GM18907 (cell line): ENCODE measurements at regions not wholly inside any gene's neighbourhood (a gene's known extent, or its start where the extent isn't known, plus 50 kb on each side); places are given as distances from the start of the nearest gene placed in this dataset.

Experiments used
- ATAC-seq: cut with Tn5 transposase; IDR thresholded peaks from one replicate; pipeline ENCODE4 v1.9.1; 2021; ENCODE audit warnings: mild to moderate bottlenecking, moderate library complexity; ENCODE audit not compliant: unreplicated experiment

DNA sequence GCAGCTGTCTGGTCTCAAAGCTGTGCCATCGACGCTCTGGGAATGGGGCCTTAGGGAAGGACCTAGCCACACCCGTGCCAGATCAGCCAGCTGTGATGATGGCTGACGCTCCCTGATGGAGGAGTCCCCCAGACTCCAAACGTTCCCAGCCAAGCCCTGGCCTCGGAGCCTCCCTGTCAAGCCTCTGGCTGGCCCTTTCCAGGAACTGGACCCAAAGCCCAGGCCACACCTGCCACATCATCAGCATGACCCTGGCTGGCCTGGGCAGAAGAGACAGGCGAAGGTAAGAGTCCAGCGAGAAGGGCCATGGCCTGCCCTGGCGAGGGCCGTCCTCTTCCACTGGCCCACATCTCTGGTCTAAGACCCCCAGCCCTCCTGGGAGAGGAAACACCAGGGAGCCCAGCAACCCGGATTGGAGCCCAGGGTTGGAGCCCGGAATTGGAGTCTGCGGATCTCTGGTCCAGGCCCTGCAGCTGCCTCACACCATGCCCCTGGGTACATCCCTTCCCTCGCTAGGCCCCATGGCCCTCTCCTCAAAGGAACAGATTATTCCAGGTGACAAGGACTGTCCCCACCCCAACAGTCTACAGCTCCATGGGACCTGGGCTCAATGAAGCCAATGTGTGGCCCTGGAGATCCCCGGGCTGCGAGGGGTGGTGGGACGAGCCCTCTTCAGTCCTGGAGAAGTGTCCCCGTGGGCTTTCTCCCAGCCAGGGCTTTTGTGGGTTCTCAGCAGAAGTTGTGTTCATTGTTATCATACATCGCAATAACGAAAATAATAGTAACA lies 105.1 kb upstream of the TNRC6C start:
- no peak for ATAC-seq

DNA sequence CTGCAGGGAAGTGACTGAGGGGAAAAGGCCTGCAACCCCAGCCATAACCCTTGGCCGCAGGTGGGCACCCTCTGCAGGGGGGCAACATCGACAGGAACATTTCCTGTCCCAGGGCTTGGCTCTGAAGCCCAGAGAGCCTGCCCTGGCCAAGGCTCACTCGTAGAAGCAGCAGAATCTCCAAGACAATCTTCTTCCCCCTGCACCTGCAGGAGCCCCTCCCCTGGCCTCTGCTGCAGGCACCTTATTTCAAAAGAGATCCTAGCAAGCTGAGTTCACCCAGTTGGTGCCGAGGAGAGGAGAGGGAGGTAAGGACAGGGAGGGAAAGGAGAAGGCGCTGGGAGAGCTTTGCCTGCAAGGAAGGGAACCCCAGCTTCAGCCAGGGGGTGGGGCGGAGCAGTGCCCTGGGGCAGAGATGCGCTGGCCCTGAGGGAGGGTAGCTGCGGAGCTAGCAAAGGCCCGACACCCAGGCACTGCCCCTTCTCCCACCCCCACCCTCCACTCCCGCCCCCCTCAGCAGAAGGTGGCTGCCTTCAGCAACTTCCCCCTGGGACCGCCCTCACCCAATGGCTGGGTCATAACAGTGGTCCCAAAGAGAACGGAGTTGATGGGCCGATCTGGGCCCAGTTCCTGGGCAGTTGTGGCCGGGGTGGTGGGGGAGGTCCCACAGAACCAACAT lies 104.3 kb upstream of the TNRC6C start:
- ATAC-seq: no peak

DNA sequence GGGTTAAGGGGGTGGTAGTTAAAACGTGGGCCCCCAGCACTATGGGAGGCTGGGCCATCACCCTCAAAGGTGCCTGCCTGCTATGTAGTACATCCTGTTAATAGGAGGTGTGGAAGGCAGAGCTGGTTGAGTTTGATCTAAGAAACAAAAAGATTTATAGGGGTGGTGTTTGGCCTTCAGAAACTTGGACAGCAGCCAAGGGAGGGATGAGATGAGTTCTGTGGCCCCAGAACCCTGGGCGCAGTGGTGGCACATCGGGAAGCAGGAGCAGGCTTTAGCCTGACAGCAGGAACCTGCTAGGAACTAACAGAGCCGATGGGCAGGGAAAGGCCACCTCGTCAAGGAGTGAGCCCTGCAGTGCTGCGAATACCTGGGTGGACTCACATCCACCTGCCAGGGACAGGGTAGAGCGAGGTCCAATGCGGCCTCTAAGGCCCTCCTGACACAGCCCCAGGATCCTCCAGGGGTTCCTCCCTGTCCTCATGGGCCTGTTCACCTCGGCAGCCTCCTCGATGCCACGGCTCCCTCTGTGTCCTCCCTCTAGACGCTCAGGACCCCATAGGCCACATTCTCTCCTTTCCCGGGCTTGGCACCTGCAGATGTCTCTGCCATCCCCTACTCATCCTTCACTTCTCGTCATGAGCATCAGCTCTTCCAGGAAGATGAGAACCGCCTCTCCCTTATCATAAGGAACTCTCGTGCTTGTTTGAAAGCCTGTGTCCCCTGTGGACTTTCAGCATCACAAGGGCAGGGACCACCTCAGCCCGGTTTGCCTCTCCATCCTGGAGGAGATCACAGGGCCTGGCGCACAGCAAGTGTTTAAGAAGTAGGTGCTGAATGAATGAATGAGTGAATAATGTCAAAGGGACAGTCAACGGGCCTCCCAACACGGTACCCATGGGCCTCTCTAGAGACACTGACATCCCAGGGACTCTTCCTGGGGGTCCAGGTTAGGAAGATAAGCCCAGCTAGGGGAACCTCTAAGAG lies 103.5 kb upstream of the TNRC6C start:
- ATAC-seq: no peak

DNA sequence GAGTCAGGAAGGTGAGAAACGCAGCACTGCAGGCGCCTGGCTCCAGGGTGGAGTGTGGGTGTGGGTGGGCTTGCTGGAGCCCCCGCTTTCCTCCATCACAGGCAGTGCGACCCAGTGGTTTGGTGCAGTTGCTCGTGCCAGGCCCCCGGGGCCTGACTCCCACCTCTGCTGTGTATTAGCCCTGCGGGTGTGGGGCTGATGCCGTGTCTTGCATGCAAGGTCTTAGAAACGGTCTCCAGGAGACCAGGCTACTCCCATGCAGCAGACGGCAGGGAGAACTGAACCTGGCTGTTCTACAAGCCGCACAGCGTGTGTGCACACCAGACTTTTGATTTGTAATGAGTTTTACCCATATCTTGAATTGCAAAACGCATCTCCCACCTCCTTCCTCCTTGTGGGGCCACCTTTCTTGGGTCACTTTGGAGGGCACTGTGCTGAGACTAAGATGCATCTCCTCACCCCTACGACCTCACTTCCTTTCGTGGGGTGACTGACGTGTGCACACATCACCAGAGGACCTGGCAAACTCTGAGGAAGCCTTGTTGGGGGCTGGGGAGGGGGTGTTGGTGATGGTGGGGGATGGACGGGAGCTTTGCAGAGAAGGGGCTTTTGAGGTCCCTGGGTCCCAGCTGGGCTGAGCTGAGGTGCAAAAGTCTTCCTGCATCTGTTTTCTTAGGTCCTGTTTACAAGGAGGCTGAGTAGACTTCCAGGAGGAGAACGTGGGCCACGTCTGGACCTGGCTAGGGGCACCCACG lies 101.8 kb upstream of the TNRC6C start:
- ATAC-seq: no peak

DNA sequence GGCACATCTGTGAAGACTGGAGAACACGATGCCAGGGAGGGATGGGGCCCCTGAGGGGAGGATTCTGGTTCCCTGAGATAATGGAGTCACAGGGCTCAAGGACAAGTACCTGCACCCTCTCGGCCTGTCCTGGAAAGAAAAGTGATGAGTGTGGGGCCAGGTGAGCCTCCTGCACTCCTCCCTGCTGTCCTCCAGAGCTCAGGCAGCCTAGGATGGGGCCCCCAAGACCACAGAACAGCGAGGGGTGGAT lies 101.3 kb upstream of the TNRC6C start:
- ATAC-seq: no peak

DNA sequence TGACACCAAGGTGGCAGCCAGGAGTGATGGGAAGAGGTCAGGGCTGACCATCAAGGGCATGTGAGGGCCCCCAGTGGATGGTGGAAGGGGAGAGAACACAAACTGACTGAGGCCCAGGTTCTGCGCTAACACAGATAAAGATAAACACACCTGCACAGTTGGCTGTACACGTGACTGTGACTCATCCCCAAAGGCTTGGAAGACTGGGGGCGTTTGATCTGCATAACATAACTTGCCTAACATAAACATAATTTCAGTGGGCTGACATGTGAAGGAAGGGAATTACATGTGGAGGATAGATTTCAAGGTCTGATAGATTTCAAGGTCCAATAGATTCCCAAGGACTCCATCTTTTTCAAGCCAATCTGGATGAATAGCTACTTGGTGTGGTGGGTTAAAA lies 100.9 kb upstream of the TNRC6C start:
- ATAC-seq: no peak

DNA sequence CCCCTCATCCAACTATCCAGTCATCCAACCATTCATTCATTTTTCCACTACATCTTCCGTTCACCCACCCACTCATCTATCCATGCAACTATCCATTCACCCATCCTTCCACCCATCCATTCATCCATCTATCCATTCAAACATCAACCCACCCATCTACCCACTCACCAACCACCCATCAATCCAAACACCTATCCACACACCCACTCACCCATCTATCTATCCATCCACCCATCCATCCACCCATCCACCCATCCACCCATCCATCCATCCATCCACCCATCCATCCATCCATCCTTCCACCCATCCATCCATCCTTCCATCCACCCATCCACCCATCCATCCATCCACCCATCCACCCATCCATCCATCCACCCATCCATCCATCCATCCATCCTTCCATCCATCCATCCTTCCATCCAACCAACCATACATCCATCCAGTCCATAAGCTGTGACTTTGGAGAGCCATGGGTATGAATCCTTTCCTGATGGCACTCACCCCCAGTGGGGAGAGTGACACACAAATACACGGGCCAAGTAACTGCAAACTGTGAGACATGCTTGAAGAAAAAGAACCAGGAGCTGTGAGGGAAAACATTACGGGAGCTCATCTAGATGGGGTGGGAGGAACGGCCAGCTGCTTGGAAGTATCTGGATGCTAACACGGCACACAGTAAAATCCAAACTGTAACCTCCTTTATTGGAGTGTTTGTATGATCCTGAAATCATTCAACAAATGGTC lies 100.0 kb upstream of the TNRC6C start:
- ATAC-seq: no peak

DNA sequence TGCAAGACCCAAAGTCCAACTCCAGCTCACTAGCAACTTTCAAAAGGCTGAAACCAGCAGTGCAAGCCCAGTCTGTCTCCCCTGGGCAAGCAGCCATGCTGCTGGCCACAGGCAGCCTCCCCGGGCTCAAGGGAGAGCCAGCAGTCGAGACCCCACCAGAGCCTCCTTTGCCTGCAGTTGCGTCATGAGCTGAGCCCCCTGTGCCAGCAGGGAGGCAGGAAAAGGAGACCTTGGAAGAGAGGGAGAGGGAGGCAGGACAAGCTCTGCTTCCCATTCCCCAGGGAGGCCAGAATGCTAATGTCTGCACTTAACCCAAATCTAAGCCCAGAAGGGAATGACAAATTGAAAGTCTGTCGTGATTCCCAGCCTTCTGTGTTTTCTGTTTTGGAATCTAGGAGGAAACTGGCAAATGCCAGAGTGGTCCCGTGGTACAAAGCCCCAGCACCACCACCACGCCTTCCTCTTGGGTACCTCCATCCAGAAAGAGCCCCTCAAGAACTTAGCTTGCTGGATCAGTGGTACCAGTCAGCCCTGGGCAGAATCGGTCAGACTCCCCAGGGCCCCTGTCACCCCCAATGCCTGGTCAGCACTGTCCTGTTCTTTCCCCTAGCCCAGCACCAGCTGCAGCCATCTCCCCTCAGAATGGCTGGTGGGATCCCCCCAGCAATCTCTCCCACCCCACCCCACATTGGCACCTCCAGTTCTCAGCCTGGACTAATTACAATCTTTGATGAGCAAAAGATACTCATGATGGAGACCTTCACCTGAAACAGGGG lies 99.3 kb upstream of the TNRC6C start:
- ATAC-seq: no peak

DNA sequence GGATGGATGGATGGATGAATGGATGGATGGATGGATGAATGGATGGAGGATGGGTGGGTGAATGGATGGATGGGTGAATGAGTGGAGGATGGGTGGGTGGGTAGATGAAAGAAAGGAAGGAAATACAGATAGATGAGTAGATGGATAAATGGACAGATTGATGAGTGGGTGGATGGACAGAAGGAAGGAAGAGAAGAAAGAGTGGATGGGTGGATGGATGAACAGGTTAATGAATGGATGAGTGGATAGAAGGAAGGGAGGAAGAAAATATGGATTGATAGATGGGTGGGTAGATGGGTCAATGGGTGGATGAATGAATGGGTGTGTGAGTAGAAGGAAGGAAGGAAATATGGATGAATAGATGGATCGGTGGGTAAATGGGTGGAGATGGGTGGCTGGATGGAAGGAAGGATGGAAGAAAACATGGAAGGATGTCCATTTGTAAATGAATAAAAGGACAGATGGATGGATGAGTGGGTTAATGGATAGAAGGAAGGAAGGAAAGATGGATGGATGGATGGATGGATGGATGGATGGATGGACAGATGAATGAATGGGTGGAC lies 97.3 kb upstream of the TNRC6C start:
- ATAC-seq: no peak

DNA sequence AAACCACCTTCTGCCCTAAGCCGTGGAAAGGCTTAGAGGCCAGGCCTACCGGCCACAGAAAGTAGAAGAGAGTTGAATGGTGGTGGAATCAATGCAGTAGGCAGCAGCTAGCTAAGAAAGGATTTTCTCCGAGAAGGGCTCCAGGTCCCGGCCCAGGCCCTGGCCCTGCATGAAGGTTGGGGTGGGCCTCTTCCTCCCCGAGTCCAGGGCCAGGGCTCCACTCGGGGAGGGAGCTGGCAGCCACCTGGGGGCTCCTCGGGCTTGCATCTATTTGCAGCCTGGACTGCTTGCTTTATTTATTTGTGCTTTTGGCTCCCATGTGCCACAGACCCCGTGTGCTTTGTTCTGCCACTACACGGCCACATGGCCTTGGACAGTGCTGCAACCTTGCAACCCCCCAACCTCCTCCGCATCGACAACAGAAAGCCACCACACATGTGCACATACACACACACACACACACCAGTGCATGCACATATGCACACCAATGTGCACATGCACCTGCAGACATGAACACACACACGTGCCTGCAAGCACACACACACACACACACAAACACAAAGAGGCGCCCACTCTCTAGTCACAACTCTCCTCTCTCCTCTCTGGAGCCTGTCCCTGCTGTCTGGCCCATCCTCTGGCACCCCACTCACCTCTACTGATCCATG lies 96.4 kb upstream of the TNRC6C start:
- ATAC-seq: no peak

DNA sequence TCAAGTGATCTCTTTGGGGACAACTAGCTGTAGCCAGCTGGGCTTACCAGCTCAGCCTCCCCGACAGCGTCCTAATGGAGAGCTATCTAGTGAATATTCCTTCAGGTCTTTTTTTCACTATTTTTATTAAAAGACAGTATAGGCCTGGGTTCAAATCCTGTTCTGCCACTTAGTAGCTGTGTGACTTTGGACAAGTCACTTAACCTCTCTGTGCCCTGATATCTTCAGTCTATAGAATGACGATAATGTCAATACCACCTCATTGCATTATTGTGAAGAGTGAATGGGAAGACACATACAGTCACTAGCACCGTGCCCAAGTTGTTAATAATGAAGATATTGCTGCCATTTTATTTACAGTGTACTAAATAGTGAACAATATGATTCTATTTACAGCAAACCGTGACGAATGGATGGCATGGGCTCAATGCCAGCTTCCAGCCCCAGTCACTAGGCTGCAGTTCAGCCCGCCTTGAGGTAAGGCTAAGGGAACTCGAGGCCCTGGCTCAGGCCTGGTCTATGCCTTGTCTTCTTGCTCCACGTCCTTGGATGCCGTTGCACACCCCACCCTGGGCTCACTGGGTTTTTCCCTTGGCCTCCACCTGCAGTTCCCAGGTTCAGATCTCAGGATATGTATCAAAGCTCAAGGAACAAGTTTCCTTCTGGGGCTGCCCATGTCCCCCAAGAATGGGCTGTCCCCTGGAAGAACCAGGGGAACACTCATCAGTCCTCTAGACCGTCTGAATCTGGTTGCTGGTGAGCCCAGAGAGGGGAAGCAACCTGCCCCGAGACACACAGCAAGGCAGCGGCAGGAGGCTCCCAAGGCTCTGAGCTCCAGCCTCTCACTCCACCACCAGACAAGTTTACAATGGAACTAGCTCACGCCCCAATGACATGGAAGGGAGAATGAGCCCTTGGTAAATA lies 95.4 kb upstream of the TNRC6C start:
- no peak for ATAC-seq

DNA sequence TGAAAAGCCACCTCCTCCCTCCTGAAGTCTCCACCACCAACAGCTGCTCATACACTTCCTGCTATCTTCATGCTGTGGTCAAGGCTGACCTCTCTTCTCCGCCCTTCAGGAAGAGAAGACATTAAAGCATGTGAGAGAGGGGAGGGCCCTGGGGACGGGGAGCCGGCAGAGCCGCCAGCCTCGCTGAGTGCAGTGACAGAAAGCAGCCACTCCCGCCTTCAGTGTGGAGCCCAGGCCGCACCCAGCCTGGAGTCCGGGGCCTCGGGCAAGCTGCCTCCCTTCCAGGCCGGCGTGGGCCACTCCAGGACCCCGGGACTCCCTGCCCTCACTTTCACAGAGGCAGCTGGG lies 94.7 kb upstream of the TNRC6C start:
- ATAC-seq: no peak

DNA sequence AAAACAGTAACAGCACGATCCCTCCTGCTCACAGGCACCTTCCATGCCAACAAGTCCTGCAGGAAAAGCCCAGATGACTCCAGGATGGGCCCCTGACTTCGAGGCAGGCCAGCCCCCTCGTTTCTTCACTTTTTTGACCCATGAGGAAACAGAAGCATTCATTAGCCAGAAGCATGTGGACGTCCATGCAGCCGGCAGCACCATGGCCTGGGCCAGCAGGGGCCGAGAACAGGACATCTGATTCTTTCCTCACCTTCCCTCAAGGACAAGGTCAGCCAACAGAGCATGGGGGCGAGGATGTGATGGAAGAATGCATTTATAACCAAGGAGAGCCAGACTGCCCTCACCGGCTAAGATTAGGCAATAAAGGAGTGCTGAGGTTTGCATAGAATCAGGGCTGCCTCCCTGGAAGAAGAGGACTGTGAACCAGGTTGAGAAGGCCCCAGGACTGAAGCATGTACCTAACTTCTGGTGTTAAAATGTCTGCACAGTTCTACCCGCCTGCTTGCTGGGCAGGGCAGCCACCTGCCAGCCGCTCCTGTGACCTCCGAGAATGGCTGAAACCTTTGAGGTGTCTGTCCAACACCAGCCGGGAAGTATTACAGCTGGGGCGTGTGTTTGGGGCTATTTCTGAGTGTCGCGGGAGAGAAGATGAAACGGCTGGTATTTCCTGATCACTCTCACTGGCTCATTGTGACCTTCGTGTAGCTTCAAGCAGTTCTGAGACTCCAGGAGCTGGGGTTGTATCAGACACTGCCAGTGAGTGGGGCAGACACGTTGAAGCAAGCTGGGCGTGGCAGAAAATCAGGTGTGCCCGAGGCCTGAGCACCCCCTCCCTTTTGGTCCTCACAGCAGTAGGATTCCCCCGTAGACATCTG lies 94.0 kb upstream of the TNRC6C start:
- ATAC-seq: no peak

DNA sequence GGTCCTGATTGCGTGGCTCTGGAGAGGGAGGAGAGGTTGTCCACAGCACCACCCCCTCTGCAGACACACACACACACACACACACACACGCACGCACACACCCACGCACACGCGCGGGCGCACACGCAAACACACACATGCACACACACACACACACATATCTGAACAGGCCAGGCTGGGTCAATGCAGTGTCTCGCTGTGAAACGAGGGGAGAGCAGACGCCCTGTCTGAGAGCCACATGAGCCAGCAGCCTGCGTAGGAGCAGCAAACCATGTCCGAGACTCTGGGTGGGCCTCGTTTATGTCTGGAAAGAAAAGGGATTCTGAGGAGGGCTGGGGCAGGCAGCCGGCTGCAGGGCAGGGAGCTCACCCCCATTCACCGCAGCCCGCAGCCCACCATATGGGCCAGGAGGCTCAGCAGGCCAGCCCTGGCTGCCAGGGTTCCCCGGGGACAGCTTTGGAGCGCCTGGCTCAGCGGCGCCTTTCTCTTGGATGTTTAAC lies 93.3 kb upstream of the TNRC6C start:
- ATAC-seq: no peak

DNA sequence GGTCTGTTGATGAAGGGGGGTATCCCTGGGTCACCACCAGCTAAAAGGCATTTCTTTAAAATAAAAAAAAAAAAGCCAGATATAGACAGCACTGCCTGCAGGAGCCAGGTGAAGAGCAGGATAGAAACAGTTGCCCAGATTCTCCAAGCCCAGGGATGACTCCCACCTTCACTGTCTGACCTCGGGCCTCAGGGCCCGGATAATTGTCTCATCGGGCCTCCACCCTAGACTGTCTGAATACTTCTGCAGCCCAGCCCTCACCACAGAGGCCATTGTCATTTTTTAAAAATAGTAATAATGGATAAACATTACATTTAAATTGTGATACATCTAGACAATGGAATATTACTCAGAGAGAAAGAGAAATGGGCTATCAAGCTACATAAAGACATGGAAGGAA lies 92.8 kb upstream of the TNRC6C start:
- no peak for ATAC-seq

DNA sequence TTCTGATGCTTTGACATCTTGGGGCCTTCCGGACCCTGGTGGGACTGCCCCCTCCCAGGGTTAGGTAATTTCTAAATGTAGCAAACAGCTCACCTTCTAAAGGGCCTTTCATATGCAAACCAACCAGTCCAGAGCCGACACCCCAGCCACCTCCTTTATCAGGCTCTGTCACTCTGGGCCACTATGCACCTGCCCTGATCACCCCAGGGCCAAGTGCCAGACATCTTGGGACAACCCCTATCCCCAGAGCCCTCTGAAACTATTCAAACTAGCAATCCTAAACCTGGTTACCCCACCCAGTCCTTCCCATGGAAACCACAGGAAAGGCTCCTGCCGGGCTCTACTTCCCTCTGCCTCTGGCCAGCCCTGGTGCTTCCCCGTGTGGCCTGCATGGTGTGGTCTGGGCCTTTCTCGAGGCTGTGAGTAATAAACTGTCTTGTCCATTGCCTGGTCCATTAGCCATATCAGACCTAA lies 91.2 kb upstream of the TNRC6C start:
- ATAC-seq: peak; percentile 40
